ENCODE measurements at regions not wholly inside any gene's neighbourhood (a gene's known extent, or its start where the extent isn't known, plus 50 kb on each side); places are given as distances from the start of the nearest gene placed in this dataset.

GRCh38 chr10:88067737-88068136 lies 204.3 kb downstream of the PTEN start:
- DNase-seq, result no peak
- H3K36me3 ChIP-seq (ENCODE audit: control insufficient read depth, insufficient read depth, low read length), result no peaks in the 10 kb centered on the region
- no peaks in the 10 kb centered on the region for H3K9me3 ChIP-seq (replicated peaks; ENCODE audit: control insufficient read depth, low read depth, low read length)
- H3K4me1 ChIP-seq (ENCODE audit: control insufficient read depth, insufficient read depth, low read length), result peaks cover 18% of the 10 kb centered on the region
- no peak overlapping the region for H3K4me3 ChIP-seq (ENCODE audit: low read length)
- H3K27ac ChIP-seq (ENCODE audit: low read length), result no peak overlapping the region
- no peaks in the 10 kb centered on the region for H3K27me3 ChIP-seq (ENCODE audit: control insufficient read depth, insufficient read depth, low read length)

- Histone ChIP-seq H3K36me3 (ENCODE audit: control insufficient read depth, insufficient read depth, low read length) (no peaks in the 10 kb centered on the region), H3K27ac (ENCODE audit: low read length) (no peak overlapping the region)
Observed at GRCh38 chr10:88069338-88069737, 205.9 kb downstream of the PTEN start.

GRCh38 chr10:88070080-88070880 lies 206.9 kb downstream of the PTEN start:
- whole genome bisulfite sequencing (ENCODE audit: insufficient coverage), result 58% methylated on average over 5 of the region's 10 CpGs
- no peaks in the 10 kb centered on the region for H3K27me3 ChIP-seq (ENCODE audit: control insufficient read depth, insufficient read depth, low read length)
- H3K4me1 ChIP-seq (ENCODE audit: control insufficient read depth, insufficient read depth, low read length), result peaks cover 8% of the 10 kb centered on the region
- H3K36me3 ChIP-seq (ENCODE audit: control insufficient read depth, insufficient read depth, low read length), result no peaks in the 10 kb centered on the region
- H3K9me3 ChIP-seq (replicated peaks; ENCODE audit: control insufficient read depth, low read depth, low read length), result no peaks in the 10 kb centered on the region
- no peak overlapping the region for H3K4me3 ChIP-seq (ENCODE audit: low read length)
- DNase-seq, result no peak
- H3K27ac ChIP-seq (ENCODE audit: low read length), result no peak overlapping the region

More at GRCh38 chr10:88069338-88069737, 205.9 kb downstream of the PTEN start:
- Histone ChIP-seq H3K4me1 (ENCODE audit: control insufficient read depth, insufficient read depth, low read length) (peaks cover 17% of the 10 kb centered on the region), H3K9me3 (replicated peaks; ENCODE audit: control insufficient read depth, low read depth, low read length) (no peaks in the 10 kb centered on the region), H3K27me3 (ENCODE audit: control insufficient read depth, insufficient read depth, low read length) (no peaks in the 10 kb centered on the region), H3K4me3 (ENCODE audit: low read length) (no peak overlapping the region)
- DNase-seq, result no peak
- no CpG with 5 or more reads among the region's 4 CpGs for WGBS (ENCODE audit: insufficient coverage)

- Histone ChIP-seq H3K4me3 (ENCODE audit: low read length) (no peak overlapping the region), H3K27me3 (ENCODE audit: control insufficient read depth, insufficient read depth, low read length) (no peaks in the 10 kb centered on the region), H3K27ac (ENCODE audit: low read length) (no peak overlapping the region), H3K36me3 (ENCODE audit: control insufficient read depth, insufficient read depth, low read length) (no peaks in the 10 kb centered on the region), H3K4me1 (ENCODE audit: control insufficient read depth, insufficient read depth, low read length) (peaks cover 6% of the 10 kb centered on the region), H3K9me3 (replicated peaks; ENCODE audit: control insufficient read depth, low read depth, low read length) (no peaks in the 10 kb centered on the region)
- DNase-seq, result peak; percentile 27
- 33% methylated on average over 1 of the region's 4 CpGs for WGBS (ENCODE audit: insufficient coverage)
Observed at GRCh38 chr10:88071879-88072278, 208.5 kb downstream of the PTEN start.

- peak; percentile 52 for DNase-seq
- H3K9me3 ChIP-seq (replicated peaks; ENCODE audit: control insufficient read depth, low read depth, low read length), result no peaks in the 10 kb centered on the region
- no peaks in the 10 kb centered on the region for H3K36me3 ChIP-seq (ENCODE audit: control insufficient read depth, insufficient read depth, low read length)
- no peaks in the 10 kb centered on the region for H3K27me3 ChIP-seq (ENCODE audit: control insufficient read depth, insufficient read depth, low read length)
- WGBS (ENCODE audit: insufficient coverage), result no CpG with 5 or more reads among the region's 4 CpGs
- peaks cover 6% of the 10 kb centered on the region for H3K4me1 ChIP-seq (ENCODE audit: control insufficient read depth, insufficient read depth, low read length)
- H3K4me3 ChIP-seq (ENCODE audit: low read length), result no peak overlapping the region
- H3K27ac ChIP-seq (ENCODE audit: low read length), result no peak overlapping the region
Observed at GRCh38 chr10:88073682-88074081, 210.3 kb downstream of the PTEN start.

- H3K36me3 ChIP-seq (ENCODE audit: control insufficient read depth, insufficient read depth, low read length), result no peaks in the 10 kb centered on the region
- H3K27ac ChIP-seq (ENCODE audit: low read length), result no peak overlapping the region
- no peaks in the 10 kb centered on the region for H3K9me3 ChIP-seq (replicated peaks; ENCODE audit: control insufficient read depth, low read depth, low read length)
- no peaks in the 10 kb centered on the region for H3K27me3 ChIP-seq (ENCODE audit: control insufficient read depth, insufficient read depth, low read length)
- WGBS (ENCODE audit: insufficient coverage), result 91% methylated on average over 4 of the region's 5 CpGs
- H3K4me3 ChIP-seq (ENCODE audit: low read length), result no peak overlapping the region
- DNase-seq, result no peak
- H3K4me1 ChIP-seq (ENCODE audit: control insufficient read depth, insufficient read depth, low read length), result peaks cover 6% of the 10 kb centered on the region
Observed at GRCh38 chr10:88074971-88075370, 211.5 kb downstream of the PTEN start.

- Histone ChIP-seq H3K4me1 (ENCODE audit: control insufficient read depth, insufficient read depth, low read length) (peaks cover 6% of the 10 kb centered on the region), H3K36me3 (ENCODE audit: control insufficient read depth, insufficient read depth, low read length) (no peaks in the 10 kb centered on the region), H3K27me3 (ENCODE audit: control insufficient read depth, insufficient read depth, low read length) (no peaks in the 10 kb centered on the region), H3K27ac (ENCODE audit: low read length) (no peak overlapping the region), H3K9me3 (replicated peaks; ENCODE audit: control insufficient read depth, low read depth, low read length) (no peaks in the 10 kb centered on the region), H3K4me3 (ENCODE audit: low read length) (no peak overlapping the region)
- 59% methylated on average over 3 of the region's 10 CpGs for WGBS (ENCODE audit: insufficient coverage)
- DNase-seq, result no peak
Observed at GRCh38 chr10:88076027-88076880, 212.8 kb downstream of the PTEN start.

- no peak for DNase-seq
- H3K4me1 ChIP-seq (ENCODE audit: control insufficient read depth, insufficient read depth, low read length), result peaks cover 6% of the 10 kb centered on the region
- H3K4me3 ChIP-seq (ENCODE audit: low read length), result no peak overlapping the region
- H3K9me3 ChIP-seq (replicated peaks; ENCODE audit: control insufficient read depth, low read depth, low read length), result no peaks in the 10 kb centered on the region
- no peak overlapping the region for H3K27ac ChIP-seq (ENCODE audit: low read length)
- no peaks in the 10 kb centered on the region for H3K36me3 ChIP-seq (ENCODE audit: control insufficient read depth, insufficient read depth, low read length)
- H3K27me3 ChIP-seq (ENCODE audit: control insufficient read depth, insufficient read depth, low read length), result no peaks in the 10 kb centered on the region
- WGBS (ENCODE audit: insufficient coverage), result no CpG with 5 or more reads among the region's 4 CpGs
Observed at GRCh38 chr10:88077977-88078376, 214.6 kb downstream of the PTEN start.

GRCh38 chr10:88080213-88080612 lies 216.8 kb downstream of the PTEN start:
- H3K4me3 ChIP-seq (ENCODE audit: low read length), result no peak overlapping the region
- DNase-seq, result no peak
- no peaks in the 10 kb centered on the region for H3K4me1 ChIP-seq (ENCODE audit: control insufficient read depth, insufficient read depth, low read length)
- H3K27ac ChIP-seq (ENCODE audit: low read length), result no peak overlapping the region
- no peaks in the 10 kb centered on the region for H3K9me3 ChIP-seq (replicated peaks; ENCODE audit: control insufficient read depth, low read depth, low read length)
- no CpG with 5 or more reads among the region's 3 CpGs for WGBS (ENCODE audit: insufficient coverage)
- no peaks in the 10 kb centered on the region for H3K27me3 ChIP-seq (ENCODE audit: control insufficient read depth, insufficient read depth, low read length)
- H3K36me3 ChIP-seq (ENCODE audit: control insufficient read depth, insufficient read depth, low read length), result no peaks in the 10 kb centered on the region

- no peak for DNase-seq
- H3K4me1 ChIP-seq (ENCODE audit: control insufficient read depth, insufficient read depth, low read length), result no peaks in the 10 kb centered on the region
- H3K4me3 ChIP-seq (ENCODE audit: low read length), result no peak overlapping the region
- H3K27ac ChIP-seq (ENCODE audit: low read length), result no peak overlapping the region
- H3K36me3 ChIP-seq (ENCODE audit: control insufficient read depth, insufficient read depth, low read length), result no peaks in the 10 kb centered on the region
- no peaks in the 10 kb centered on the region for H3K27me3 ChIP-seq (ENCODE audit: control insufficient read depth, insufficient read depth, low read length)
- no peaks in the 10 kb centered on the region for H3K9me3 ChIP-seq (replicated peaks; ENCODE audit: control insufficient read depth, low read depth, low read length)
- WGBS (ENCODE audit: insufficient coverage), result no CpG with 5 or more reads among the region's 3 CpGs
Observed at GRCh38 chr10:88081457-88082054, 218.1 kb downstream of the PTEN start.

Data from muscle of leg (tissue), 3 donors.